D721Med (cell line): ENCODE measurements at regions not wholly inside any gene's neighbourhood (a gene's known extent, or its start where the extent isn't known, plus 50 kb on each side); places are given as distances from the start of the nearest gene placed in this dataset.
"Not testable (repeated sequence)": the region's sequence is repeated elsewhere in the genome, so short reads cannot be mapped to it uniquely, and the experiment has no call there.

Source experiments
- DNase-seq: peaks from one replicate; pipeline ENCODE4 v3.0.0; 2011; ENCODE audit warnings: low spot score; ENCODE audit not compliant: insufficient read length
- FAIRE-seq: peaks from 2 replicates; lab custom pipeline; 2011; peaks lifted over from hg19 to GRCh38; lab: Jason Lieb, UNC
- CTCF ChIP-seq: IDR thresholded peaks from 2 replicates; pipeline ENCODE4 v1.5.1; 2012; ENCODE audit warnings: mild to moderate bottlenecking, control low read depth; ENCODE audit not compliant: insufficient read depth; ENCODE audit errors: missing control alignments

DNA sequence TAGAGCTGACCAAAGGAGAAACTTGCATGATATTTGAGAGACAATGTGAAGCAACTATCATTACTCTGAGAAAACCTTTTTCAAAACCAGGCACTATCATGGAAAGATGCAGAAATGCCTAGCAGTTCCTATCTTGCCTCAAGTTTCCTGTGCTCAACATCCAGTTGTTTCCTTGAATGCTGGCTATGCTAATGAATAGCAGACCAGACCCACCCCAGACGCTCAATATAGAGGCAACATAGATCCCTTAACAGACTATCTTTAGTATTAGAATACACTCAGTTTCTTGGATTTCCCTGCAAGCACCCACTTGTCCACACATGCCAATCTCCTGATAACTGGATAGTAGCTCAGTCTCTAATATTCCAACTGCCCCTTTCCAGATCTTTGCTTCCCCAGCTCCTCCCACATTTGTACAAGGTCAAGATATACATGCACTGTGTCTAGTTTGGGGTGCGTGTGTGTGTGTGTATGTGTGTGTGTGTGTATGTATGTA is 93.3 kb upstream of the PCSK5 start:
- FAIRE-seq (no peak), DNase-seq (no peak)
- no peak for TF ChIP-seq CTCF

DNA sequence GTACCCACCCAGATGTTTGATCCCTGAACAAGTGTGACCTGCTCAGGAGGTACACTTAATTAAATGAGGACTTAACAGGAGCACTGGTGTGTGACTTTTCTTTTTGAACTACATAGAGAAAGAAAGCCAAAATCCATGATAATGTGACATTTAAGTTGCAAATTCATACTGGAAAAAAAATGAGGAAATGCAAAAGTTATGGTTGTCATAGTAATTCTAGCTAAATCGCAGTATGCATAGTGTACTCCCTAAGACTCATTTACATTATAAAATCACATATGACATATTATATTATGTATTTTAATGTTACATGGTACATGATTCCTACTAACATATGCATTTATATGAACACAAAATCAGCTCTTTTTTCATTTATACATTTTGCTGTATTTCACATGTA is 92.0 kb upstream of the PCSK5 start:
- DNase-seq (no peak), FAIRE-seq (no peak)
- TF ChIP-seq CTCF = no peak

GRCh38 chr9:75803130-75803529 is 87.3 kb upstream of the PCSK5 start:
- no peak for TF ChIP-seq CTCF
- FAIRE-seq (no peak), DNase-seq (no peak)

- DNase-seq (no peak), FAIRE-seq (no peak)
- no peak for TF ChIP-seq CTCF
These were observed 80.4 kb upstream of the PCSK5 start for GRCh38 chr9:75810063-75810462.

- DNase-seq (no peak), FAIRE-seq (no peak)
These were observed 78.8 kb upstream of the PCSK5 start for GRCh38 chr9:75811692-75812091.

DNA sequence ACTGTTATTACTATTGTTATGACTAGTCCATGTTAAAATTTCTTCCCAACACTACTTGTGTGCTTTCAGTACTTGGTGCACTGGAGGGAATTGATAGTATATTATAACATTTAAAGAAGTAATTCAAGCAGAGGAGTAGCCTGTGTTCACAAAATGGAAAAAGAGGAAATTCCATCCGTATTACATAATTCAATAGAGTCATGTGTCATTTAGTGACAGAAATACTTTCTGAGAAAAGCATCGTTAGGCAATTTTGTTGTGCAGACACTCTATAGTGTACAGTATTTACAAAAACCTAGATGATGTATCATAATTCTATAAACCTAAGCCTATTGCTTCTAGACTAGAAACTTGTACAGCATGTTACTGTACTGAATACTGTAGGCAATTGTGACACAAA is 78.3 kb upstream of the PCSK5 start:
- TF ChIP-seq CTCF = no peak
- FAIRE-seq (no peak), DNase-seq (no peak)

More at GRCh38 chr9:75811692-75812091, 78.8 kb upstream of the PCSK5 start:
- no peak for TF ChIP-seq CTCF

- no peak for TF ChIP-seq CTCF
- FAIRE-seq = no peak
- no peak for DNase-seq
These were observed 75.8 kb upstream of the PCSK5 start for GRCh38 chr9:75814667-75815066.

GRCh38 chr9:75820471-75821115 is 69.9 kb upstream of the PCSK5 start:
- DNase-seq, FAIRE-seq: not testable (repeated sequence)
